Hepatocyte (in vitro differentiated cells): ENCODE measurements at regions not wholly inside any gene's neighbourhood (a gene's known extent, or its start where the extent isn't known, plus 50 kb on each side); places are given as distances from the start of the nearest gene placed in this dataset.

ENCODE experiments used
- DNase-seq: peaks from one replicate; pipeline ENCODE4 v3.0.0-alpha.2; 2016; ENCODE audit warnings: low spot score
- H2AFZ ChIP-seq: fragments of 200-600 bp; sonication (generic); 2 replicates; pipeline ENCODE4 v1.6.0; 2016; ENCODE audit warnings: antibody characterized with exemption, mild to moderate bottlenecking
- H3K27ac ChIP-seq: fragments of 200-600 bp; sonication (generic); 2 replicates; pipeline ENCODE4 v1.5.1; 2016; ENCODE audit warnings: mild to moderate bottlenecking
- H3K27me3 ChIP-seq: fragments of 200-600 bp; sonication (generic); 2 replicates; pipeline ENCODE4 v1.6.1; 2016
- H3K36me3 ChIP-seq: fragments of 200-600 bp; sonication (generic); replicated peaks from 2 replicates; pipeline ENCODE4 v1.5.1; 2016; ENCODE audit warnings: low read depth; ENCODE audit not compliant: insufficient read depth
- H3K4me1 ChIP-seq: fragments of 200-600 bp; sonication (generic); 2 replicates; pipeline ENCODE4 v1.5.1; 2016; ENCODE audit warnings: mild to moderate bottlenecking, moderate library complexity; ENCODE audit not compliant: insufficient read depth
- H3K4me2 ChIP-seq: fragments of 200-600 bp; sonication (generic); 2 replicates; pipeline ENCODE4 v1.6.0; 2016
- H3K4me3 ChIP-seq: fragments of 200-600 bp; sonication (generic); 2 replicates; pipeline ENCODE4 v1.5.1; 2016; ENCODE audit warnings: mild to moderate bottlenecking
- H3K79me2 ChIP-seq: fragments of 200-600 bp; sonication (generic); 2 replicates; pipeline ENCODE4 v1.6.0; 2017; ENCODE audit warnings: mild to moderate bottlenecking
- H3K9me2 ChIP-seq: fragments of 200-600 bp; sonication (generic); replicated peaks from 2 replicates; pipeline ENCODE4 v1.6.0; 2017; ENCODE audit warnings: mild to moderate bottlenecking; ENCODE audit not compliant: insufficient read depth
- H3K9me3 ChIP-seq: fragments of 200-600 bp; sonication (generic); 2 replicates; pipeline ENCODE4 v1.5.1; 2016; ENCODE audit warnings: low read depth, mild to moderate bottlenecking
- H4K20me1 ChIP-seq: fragments of 200-600 bp; sonication (generic); 2 replicates; pipeline ENCODE4 v1.6.0; 2016; ENCODE audit warnings: mild to moderate bottlenecking; ENCODE audit not compliant: insufficient read depth, poor library complexity, severe bottlenecking
- EZH2 ChIP-seq: fragments of 200-600 bp; sonication (generic); IDR thresholded peaks from 2 replicates; pipeline ENCODE4 v1.6.1; 2016; ENCODE audit warnings: antibody characterized with exemption, mild to moderate bottlenecking, borderline replicate concordance
- EZH2phosphoT487 ChIP-seq: fragments of 200-600 bp; sonication (generic); IDR thresholded peaks from one replicate; pipeline ENCODE4 v1.6.1; 2018; ENCODE audit warnings: antibody characterized with exemption, mild to moderate bottlenecking, low read depth, moderate library complexity; ENCODE audit not compliant: unreplicated experiment, severe bottlenecking
- WGBS: methylation state at CpG from one replicate; pipeline ENCODE4 v1.1.6; 2016; ENCODE audit warnings: low lambda C conversion rate; ENCODE audit errors: missing lambda C conversion rate; 5-methylcytosine and 5-hydroxymethylcytosine counted together
- TF ChIP-seq, protein P1 (sequence below): fragments of 200-600 bp; sonication (generic); IDR thresholded peaks from 2 replicates; pipeline ENCODE4 v1.5.1; 2016; ENCODE audit warnings: antibody characterized with exemption, mild to moderate bottlenecking; ENCODE audit not compliant: poor library complexity

DNA sequence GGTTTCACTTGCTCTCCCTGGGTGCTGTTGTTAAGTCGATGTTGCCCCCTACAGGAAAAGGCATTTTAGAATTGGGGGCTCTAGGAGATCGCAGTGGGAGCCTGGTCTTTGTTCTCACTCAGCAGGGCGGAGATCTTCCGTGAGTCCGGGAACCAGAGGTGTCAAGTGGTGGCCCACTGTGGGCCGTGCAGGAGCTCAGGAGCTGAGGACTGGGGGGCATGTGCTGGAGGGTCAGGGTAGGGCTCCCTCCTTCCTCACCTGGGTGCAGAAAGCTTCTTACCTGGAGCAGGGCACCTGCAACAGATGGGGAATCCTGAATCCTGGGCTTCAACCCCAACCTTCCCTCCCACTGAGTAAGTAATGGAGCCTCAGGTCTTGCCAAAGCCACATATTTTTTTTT, 392.7 kb downstream of the NPHP4 start:
- Histone ChIP-seq H3K4me3 (no peak overlapping the region), H3K27ac (no peak overlapping the region), H2AFZ (no peak overlapping the region), H4K20me1 (no peaks in the 10 kb centered on the region), H3K4me1 (peaks cover 19% of the 10 kb centered on the region), H3K36me3 (no peaks in the 10 kb centered on the region), H3K9me3 (no peaks in the 10 kb centered on the region), H3K4me2 (no peak overlapping the region), H3K79me2 (no peaks in the 10 kb centered on the region), H3K9me2 (no peaks in the 10 kb centered on the region), H3K27me3 (peaks cover 3% of the 10 kb centered on the region)
- 78% methylated on average over 6 of the region's 6 CpGs for WGBS
- no peak for TF ChIP-seq EZH2
- DNase-seq, result no peak

GRCh38 chr1:5598824-5599395, 393.3 kb downstream of the NPHP4 start:
- no peaks in the 10 kb centered on the region for H3K9me2 ChIP-seq
- no peak for DNase-seq
- WGBS, result 83% methylated on average over 10 of the region's 10 CpGs

GRCh38 chr1:5597991-5598823, 394.0 kb downstream of the NPHP4 start:
- 31% methylated on average over 10 of the region's 10 CpGs for WGBS
- Histone ChIP-seq H3K4me1 (peaks cover 19% of the 10 kb centered on the region), H3K79me2 (no peaks in the 10 kb centered on the region), H3K4me2 (peak overlapping the region; percentile 47), H3K9me3 (no peaks in the 10 kb centered on the region), H3K27ac (peak overlapping the region; percentile 61), H3K36me3 (no peaks in the 10 kb centered on the region), H3K27me3 (peaks cover 3% of the 10 kb centered on the region), H3K9me2 (no peaks in the 10 kb centered on the region), H2AFZ (no peak overlapping the region), H4K20me1 (no peaks in the 10 kb centered on the region), H3K4me3 (no peak overlapping the region)
- TF ChIP-seq, protein P1, sequence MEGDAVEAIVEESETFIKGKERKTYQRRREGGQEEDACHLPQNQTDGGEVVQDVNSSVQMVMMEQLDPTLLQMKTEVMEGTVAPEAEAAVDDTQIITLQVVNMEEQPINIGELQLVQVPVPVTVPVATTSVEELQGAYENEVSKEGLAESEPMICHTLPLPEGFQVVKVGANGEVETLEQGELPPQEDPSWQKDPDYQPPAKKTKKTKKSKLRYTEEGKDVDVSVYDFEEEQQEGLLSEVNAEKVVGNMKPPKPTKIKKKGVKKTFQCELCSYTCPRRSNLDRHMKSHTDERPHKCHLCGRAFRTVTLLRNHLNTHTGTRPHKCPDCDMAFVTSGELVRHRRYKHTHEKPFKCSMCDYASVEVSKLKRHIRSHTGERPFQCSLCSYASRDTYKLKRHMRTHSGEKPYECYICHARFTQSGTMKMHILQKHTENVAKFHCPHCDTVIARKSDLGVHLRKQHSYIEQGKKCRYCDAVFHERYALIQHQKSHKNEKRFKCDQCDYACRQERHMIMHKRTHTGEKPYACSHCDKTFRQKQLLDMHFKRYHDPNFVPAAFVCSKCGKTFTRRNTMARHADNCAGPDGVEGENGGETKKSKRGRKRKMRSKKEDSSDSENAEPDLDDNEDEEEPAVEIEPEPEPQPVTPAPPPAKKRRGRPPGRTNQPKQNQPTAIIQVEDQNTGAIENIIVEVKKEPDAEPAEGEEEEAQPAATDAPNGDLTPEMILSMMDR, result peak; percentile 29
- TF ChIP-seq EZH2, result no peak
- peak; percentile 56 for DNase-seq

More at GRCh38 chr1:5598824-5599395, 393.3 kb downstream of the NPHP4 start:
- TF ChIP-seq, protein P1, result peak; percentile 1
- no peak for TF ChIP-seq EZH2
- no peak for TF ChIP-seq EZH2phosphoT487
- no peak overlapping the region for H3K4me3 ChIP-seq
- H3K9me3 ChIP-seq, result no peaks in the 10 kb centered on the region
- peak overlapping the region; percentile 38 for H3K27ac ChIP-seq
- H2AFZ ChIP-seq, result no peak overlapping the region
- H3K4me2 ChIP-seq, result no peak overlapping the region
- H3K4me1 ChIP-seq, result peaks cover 19% of the 10 kb centered on the region
- peaks cover 3% of the 10 kb centered on the region for H3K27me3 ChIP-seq
- H3K79me2 ChIP-seq, result no peaks in the 10 kb centered on the region
- H4K20me1 ChIP-seq, result no peaks in the 10 kb centered on the region
- no peaks in the 10 kb centered on the region for H3K36me3 ChIP-seq

GRCh38 chr1:5597171-5597850, 394.9 kb downstream of the NPHP4 start:
- Histone ChIP-seq H3K27me3 (no peaks in the 10 kb centered on the region), H3K36me3 (no peaks in the 10 kb centered on the region), H3K79me2 (no peaks in the 10 kb centered on the region), H3K9me2 (no peaks in the 10 kb centered on the region), H2AFZ (no peak overlapping the region), H3K4me1 (peaks cover 19% of the 10 kb centered on the region), H3K4me3 (no peak overlapping the region), H4K20me1 (no peaks in the 10 kb centered on the region), H3K9me3 (no peaks in the 10 kb centered on the region), H3K4me2 (peak overlapping the region; percentile 47), H3K27ac (peak overlapping the region; percentile 50)
- TF ChIP-seq, protein P1, result no peak
- TF ChIP-seq EZH2 (no peak), EZH2phosphoT487 (no peak)
- WGBS, result 35% methylated on average over 13 of the region's 13 CpGs
- DNase-seq, result peak; percentile 70
